NCI-H82 treated with DMSO at 0.1 percent for 48 hours (cell line): ENCODE measurements at regions not wholly inside any gene's neighbourhood (a gene's known extent, or its start where the extent isn't known, plus 50 kb on each side); places are given as distances from the start of the nearest gene placed in this dataset.
A peak's percentile ranks its signal among the peaks of the same experiment; 100 is the strongest.
"Not testable (repeated sequence)": the region's sequence is repeated elsewhere in the genome, so short reads cannot be mapped to it uniquely, and the experiment has no call there.

ENCODE experiments used
- DNase-seq: peaks from one replicate; lab custom pipeline; 2025; ENCODE audit not compliant: unreplicated experiment; lab: John Stamatoyannopoulos, UW

DNA sequence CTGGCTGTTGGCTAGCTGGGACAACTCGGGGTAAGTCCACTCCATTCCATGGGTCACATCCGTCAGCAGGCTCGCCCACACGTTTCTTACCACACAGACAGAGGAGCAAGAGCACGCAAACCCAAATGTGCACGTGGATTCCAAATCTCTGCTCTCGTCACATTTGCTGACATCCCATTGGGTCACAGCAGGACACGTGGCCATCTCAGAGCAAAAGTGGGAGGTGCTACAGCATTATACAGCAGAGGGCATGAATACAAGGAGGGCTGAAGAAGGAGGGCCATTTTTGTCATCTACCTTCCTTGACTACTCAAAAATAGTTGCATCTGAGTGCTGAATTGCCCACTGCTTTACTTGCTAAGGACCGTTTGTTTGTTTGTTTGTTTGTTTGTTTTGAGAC, 84.7 kb downstream of the RBBP6 start:
- no peak for DNase-seq

DNA sequence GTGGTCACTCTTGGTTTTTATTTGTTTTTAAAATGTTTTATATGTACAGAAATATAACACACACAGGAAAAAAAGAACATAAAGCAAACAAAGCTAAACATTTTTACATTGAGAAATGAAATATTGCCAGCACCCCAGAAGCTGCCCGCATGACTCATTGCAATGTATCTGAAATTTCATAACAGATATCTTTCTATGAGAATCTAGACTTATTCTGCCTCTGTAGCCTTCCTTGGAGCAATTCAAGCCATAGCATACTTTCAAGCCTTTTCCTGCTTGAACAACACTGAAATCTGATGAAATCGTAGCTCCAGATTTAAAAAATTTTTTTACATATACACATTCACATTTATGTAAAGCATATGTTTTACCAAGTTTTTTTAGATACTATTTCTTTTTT, 86.9 kb downstream of the RBBP6 start:
- no peak for DNase-seq

DNA sequence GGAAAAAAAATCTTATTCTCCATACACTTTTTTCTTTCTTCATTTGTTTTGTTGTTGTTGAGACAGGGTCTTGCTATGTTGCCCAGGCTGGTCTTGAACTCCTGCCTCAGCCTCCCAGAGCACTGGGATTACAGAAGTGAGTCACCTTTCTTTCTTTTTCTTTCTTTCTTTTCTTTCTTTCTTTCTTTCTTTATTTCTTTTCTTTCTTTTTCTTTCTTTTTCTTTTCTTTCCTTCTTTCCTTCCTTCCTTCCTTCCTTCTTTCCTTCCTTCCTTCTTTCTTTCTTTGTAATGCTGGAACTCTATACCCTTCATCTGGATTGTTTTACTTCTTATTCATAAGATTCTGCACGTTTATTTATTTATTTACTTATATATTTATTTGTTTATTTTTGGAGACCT, 94.5 kb upstream of the TNRC6A start:
- no peak for DNase-seq

DNA sequence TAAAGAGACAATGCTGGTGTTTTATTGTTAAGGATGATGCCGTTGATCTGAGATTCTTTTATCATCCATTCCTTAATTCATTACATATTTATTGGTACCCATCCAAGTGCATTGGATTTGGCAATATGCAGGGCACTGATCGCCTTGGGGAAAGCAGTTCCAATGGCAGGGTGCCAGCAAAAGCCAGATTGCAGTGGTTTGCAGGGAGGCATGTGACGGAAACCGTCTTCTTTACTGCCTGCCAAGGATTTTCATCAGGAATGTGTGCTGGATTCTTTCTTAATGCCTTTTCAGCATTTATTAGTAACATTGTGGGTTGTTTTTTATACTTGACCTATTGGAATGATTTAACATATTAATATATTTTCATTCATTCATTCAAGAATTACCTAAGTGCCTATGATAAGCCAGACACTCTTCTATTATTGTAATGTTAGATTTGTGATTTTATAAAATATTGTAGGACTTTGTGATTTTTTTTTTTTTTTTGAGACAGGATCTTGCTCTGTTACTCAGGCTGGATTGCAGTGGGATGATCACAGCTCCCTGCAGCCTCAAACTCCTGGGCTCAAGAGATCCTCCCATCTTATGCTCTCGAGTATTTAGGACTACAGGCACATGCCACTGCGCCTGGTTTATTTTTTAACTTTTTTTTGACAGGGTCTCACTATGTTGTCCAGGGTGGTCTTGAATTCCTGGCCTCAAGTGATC, 93.4 kb upstream of the TNRC6A start:
- peak; percentile 53 for DNase-seq

DNA sequence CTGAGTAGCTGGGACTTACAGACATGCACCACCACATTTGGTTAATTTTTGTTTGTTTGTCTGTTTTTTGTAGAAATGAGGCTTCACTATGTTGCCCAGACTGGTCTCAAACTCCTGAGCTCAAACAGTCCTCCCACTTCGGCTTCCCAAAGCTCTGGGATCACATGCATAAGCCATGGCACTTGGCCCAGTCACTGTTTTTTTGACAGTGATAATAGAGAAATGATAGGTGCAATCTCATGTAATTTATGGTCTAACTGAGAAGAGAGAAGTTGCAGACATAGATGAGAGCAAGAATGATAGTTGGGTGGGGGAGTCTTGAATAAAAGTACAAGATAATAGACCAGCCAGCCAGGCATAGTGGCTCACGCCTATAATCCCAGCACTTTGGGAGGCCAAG, 89.7 kb upstream of the TNRC6A start:
- no peak for DNase-seq

DNA sequence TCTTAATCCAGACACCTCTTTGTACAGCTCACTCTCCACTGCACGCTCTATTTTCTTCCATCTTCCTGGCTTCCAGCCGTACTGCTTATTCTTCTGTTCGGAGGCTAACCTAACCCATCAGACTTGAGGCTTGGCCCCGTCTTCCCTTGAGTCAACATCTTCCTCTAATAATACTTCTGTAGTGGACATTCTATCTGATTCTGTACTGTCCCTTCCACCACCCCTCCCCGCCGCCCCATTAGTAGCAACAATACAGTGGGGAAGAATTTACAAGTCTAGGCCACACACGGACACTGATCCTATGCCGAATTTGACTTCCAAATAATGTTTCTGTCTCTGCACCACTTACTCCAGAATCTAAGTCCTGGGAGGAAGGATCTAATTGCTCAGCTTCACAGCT, 86.0 kb upstream of the TNRC6A start:
- DNase-seq, result no peak

DNA sequence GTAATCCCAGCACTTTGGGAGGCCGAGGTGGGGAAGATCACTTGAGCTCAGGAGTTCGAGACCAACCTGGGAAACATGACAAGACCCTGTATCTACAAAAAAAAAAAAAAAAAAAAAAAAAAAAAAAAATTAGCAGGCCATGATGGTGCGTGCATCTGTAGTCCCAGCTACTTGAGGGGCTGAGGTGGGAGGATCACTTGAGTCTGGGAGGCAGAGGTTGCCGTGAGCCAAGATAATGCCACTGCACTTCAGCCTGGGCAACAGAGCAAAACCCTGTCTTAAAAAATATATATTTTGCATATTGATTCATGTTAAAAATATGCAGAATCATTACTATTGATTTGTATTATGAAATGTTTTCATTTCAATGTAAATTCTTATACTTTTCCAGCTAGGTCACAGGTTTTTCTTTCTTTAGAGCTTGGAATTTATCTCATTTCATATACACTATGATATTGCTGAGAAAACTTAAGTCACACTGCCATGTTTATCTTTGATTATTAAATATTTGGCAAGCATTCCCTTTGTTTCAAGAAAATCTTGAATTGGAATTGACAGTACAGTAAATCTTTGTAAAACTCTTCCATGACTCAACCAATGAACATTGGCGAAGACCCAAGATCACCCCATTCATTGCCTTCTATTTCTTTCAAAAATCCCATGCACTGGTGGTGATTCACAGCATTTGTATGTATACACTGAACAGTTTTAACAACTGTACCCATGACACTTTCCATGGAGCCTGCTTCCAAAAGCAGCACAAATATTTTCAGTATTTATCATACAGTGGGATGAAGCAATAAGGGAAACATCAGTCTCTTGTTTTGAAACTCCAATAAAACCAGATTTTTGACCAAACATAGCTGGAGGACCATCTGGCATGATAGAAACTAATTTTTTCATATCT, 83.5 kb upstream of the TNRC6A start:
- DNase-seq, result no peak

DNA sequence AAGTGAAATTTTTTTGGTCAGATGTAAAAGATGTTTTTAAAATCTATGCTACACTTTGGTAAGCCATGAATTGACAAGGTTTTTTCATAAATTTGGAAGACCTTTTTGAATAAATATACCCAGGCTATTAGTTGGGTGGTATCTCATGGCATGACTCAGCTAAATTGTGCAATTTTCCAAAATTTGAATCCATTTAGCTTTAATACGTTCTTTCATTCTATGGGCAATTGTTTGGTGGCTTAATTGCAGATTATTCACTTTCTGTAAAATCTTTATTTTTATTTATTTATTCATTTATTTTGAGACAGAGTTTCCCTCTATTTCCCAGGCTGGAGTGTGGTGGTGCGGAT, 82.8 kb upstream of the TNRC6A start:
- DNase-seq, result no peak

DNA sequence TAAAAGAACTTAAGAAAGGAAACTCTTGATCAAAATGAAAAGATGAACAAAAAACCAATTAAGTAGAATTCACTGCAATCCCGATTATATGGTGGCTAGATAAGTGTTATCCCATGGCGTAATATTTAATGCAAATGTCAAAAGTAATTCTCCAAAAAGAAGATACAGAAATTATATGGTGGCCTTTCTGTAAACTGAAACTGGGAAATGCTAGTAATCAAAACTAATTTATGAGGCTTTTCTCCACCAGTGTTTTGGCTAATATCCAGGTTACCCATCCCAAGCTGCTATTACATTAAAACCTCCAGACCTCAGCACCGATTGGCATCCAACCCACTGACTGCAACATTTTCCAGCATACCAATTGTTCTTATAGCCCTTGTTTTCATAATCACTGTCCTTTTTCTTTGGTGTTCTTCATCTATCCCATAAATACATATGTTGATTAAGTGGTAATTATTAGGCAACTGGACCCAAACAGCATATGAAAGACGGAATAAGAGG, 77.2 kb upstream of the TNRC6A start:
- peak; percentile 92 for DNase-seq

DNA sequence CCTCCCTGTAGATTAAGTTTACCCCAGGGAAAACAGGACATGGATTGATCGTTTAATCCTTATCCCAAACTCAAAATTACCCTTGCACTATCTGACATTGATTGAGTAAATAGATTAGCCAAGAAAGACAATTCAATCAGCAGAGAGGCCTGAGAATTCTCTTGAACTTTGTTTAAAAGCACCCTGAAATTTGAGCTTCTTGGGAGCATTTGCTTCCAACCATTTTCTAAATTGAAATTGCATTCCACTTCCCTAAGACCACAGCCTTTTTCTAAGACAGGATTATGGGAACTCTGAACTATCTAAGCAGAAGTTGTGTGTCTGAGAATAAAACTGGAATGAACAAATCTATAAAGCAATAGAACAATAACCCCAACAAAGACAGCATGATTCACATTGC, 76.6 kb upstream of the TNRC6A start:
- DNase-seq, result peak; percentile 92

DNA sequence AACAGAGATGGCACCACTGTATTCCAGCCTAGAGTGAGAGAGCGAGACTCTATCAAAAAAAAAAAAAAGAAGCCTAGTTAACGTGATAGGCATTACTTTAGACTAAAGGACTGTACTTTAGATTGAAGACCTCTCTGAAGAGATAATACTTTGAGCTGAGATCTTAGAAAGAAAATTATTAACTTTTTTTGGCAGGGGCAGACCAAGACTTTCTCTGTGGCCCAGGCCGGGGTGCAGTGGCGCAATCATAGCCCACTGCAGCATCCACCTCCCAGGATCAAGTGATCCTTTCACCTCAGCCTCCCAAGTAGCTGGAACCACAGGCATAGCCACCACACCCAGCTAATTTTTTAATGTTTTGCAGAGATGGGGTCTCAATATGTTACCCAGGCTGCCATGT, 75.7 kb upstream of the TNRC6A start:
- no peak for DNase-seq

DNA sequence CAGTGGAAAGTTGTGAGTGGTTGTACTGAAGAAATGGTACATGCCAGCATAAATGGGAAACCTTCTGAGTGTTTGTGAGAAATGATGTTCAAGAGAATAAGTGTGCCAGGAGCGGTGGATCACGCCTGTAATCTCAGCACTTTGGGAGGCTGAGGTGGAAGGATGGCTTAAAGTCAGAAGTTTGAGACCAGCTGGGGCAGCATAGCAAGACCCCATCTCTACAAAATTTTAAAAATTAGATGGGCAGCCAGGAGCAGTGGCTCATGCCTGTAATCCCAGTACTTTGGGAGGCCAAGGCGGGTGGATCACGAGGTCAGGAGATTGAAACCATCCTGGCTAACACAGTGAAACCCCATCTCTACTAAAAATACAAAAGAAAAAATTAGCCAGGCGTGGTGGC, 63.5 kb upstream of the TNRC6A start:
- DNase-seq, result not testable (repeated sequence)

DNA sequence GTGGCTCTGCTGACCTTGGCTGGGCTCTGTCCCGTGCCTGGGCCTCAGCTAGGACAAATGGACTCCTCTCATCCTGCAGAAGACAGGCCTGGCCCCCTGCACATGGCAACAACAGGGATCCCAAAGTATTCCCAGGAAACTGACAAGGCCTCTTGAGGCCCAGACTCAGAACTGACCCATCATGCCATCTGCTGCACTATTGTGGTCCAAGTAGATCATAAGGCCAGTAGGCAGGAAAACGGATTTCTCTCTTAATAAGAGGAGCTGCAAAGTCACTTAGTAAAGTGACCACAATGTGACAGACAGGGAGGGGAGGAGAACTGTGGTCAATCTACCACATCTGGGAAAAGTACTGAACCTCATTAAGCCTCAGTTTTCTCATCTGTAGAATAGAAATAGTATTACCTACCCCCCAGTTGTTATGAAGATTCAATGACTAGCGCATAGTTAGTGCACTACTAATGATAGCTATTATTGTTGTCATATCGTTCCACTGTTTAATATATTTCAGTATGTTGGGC, 62.1 kb upstream of the TNRC6A start:
- no peak for DNase-seq

DNA sequence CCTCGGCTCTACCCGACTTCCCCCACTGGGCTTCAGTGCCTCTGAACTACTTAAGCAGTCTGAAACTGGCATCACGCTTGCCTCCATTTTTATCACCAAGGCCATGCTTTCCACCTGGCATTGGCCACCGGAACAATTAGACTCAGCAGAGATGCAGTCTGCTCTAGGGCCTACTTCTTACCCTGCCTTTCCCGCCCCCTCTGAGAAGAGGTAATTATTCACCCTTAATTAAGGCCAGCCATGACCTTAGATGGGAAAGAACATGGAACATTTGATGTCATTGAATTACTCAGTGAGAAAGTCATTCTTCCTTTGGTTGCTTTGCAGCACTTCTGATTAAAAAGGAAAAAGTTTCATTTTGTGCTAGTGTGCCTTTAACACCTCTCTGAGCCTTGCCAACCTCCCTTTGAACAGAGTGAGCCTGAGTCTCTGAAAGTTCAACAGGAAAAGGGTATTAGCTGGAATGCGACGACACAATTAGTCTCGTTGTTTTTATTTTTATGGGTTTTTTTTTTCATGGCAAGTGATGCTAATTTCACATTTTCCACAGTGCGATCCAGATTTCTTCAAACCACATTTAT, 60.9 kb upstream of the TNRC6A start:
- no peak for DNase-seq

DNA sequence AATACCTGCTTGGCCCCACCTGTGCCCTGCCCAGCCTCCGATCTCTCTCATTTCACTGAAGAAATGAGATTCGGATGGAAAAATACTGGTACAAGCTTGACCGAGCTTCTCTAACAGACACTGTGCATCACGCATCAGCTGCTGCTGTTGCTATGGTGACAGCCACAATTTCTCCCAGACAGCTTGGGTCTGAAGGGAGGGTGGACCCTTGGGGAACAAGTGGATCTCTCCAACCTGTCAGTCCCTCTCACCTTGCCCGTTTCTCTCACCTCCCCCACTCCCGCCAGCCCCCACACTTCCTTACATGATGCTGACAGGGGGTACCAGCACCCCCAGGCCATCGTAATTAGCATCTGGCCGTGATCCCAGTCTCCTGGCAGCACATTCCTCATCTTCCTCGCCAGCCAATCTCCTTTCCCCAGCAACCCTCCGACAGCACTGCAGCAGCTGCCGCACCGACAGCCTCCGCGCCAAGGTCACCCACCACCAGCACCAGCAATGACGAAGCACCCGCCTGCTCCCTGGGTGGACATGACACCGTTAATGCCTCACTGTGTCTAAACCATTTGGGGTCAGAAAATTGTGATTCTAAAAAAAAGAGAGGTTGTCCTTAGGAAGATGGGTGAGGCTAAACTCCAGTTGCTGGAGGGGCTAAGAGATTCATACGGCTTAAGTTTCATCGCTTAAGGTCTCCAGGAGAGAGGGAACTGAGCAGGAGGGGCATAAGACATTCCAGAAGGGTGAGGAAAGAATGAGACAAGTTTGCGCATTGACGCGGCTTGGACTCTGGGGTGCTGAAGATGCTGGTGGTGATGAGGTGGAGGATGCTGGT, 58.6 kb upstream of the TNRC6A start:
- no peak for DNase-seq

DNA sequence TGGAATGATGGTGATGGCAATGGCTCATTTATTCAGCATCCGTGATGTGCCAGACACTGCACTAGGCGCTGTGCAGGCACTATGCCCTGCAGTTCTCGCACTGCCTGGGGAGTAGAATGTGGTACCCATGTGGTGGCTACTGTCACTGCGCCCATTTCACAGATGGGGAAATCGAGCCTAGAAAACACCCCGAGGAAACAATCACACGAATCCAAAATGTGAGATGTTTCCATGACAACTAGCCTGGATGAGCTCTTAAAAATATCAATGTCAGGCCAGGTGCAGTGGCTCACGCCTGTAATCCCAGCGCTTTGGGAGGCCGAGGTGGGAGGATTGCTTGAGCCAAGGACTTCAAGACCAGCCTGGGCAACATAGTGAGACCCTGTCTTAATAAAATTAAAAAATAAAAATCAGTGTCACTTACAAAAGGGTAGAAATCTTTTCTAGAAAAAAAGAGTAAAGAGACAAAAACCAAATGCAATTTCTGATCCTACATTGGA, 57.9 kb upstream of the TNRC6A start:
- DNase-seq, result no peak

DNA sequence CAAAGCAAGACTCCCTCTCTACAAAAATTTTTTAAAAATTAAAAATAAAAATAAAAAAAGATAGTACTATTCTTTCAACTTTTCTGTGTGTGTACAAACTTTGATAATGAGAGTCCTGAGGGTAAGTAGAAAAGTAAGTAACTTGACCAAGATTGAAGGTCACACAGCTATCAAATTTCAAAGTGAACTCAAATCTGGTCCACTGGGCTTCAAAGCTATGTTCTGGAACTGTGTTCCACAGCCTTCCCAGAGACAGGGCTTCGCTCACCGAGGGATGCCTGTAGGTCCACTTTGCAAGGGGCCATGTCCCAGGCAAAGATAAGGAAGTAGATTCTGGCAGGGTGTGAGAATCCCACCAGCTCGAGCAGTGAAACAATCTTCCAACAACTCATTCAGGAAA, 56.3 kb upstream of the TNRC6A start:
- no peak for DNase-seq

DNA sequence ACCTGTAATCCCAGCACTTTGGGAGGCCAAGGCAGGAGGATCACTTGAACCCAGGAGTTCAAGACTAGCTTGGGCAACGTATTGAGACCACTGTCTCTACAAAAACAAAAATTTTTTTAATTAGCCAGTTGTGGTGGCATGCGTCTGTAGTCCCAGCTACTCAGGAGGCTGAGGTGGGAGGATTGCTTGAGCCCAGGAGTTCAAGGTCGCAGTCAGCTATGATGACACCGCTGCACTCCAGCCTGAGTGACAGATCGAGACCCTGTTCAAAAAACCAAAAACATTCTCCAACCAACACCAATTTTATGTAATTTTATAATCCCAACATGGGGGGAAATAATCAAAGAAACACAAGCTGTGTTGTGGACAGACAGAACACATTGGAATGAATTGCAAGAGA, 54.6 kb upstream of the TNRC6A start:
- no peak for DNase-seq

DNA sequence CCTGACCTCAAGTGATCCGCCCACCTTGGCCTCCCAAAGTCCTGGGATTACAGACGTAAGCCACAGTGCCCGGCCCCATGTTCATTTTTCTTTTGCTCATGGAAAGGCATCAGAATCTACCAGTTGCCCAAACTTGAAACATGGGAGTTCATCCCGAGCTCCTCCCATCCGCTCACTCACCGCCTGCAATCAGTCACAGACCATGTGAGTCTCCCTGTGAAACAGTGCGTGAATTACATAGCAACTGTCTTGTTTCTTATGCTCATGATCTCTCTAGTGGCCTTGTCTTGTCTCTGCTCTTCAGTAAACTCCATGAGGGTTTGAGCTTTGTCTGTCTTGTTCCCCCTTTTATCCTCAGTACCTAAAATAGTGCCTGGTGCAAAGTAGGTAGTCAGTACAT, 52.1 kb upstream of the TNRC6A start:
- DNase-seq, result no peak
